Smooth muscle cell (in vitro differentiated cells): ENCODE measurements at regions not wholly inside any gene's neighbourhood (a gene's known extent, or its start where the extent isn't known, plus 50 kb on each side); places are given as distances from the start of the nearest gene placed in this dataset.

Source experiments
- DNase-seq: peaks from one replicate; lab custom pipeline; 2025; ENCODE audit not compliant: unreplicated experiment; lab: John Stamatoyannopoulos, UW
- H2AFZ ChIP-seq: fragments of 200-600 bp; sonication (generic); 2 replicates; pipeline ENCODE4 v1.6.0; 2016; ENCODE audit warnings: antibody characterized with exemption, low read depth, mild to moderate bottlenecking
- H3F3A ChIP-seq: fragments of 200-600 bp; sonication (generic); 2 replicates; pipeline ENCODE4 v1.6.0; 2017; ENCODE audit warnings: antibody characterized with exemption, low read depth
- H3K27ac ChIP-seq: fragments of 200-600 bp; sonication (generic); 2 replicates; pipeline ENCODE4 v1.5.1; 2016; ENCODE audit warnings: low read depth, mild to moderate bottlenecking
- H3K27me3 ChIP-seq: fragments of 200-600 bp; sonication (generic); 2 replicates; pipeline ENCODE4 v1.6.1; 2016; ENCODE audit warnings: low read depth, mild to moderate bottlenecking
- H3K36me3 ChIP-seq: fragments of 200-600 bp; sonication (generic); 2 replicates; pipeline ENCODE4 v1.5.1; 2016; ENCODE audit warnings: low read depth
- H3K4me1 ChIP-seq: fragments of 200-600 bp; sonication (generic); 2 replicates; pipeline ENCODE4 v1.5.1; 2016; ENCODE audit warnings: low read depth
- H3K4me2 ChIP-seq: fragments of 200-600 bp; sonication (generic); 2 replicates; pipeline ENCODE4 v1.6.0; 2016; ENCODE audit warnings: mild to moderate bottlenecking
- H3K4me3 ChIP-seq: fragments of 200-600 bp; sonication (generic); 2 replicates; pipeline ENCODE4 v1.5.1; 2016; ENCODE audit warnings: mild to moderate bottlenecking
- H3K79me2 ChIP-seq: fragments of 200-600 bp; sonication (generic); 2 replicates; pipeline ENCODE4 v1.6.0; 2016; ENCODE audit warnings: low read depth, mild to moderate bottlenecking
- H3K9ac ChIP-seq: fragments of 200-600 bp; sonication (generic); 2 replicates; pipeline ENCODE4 v1.6.0; 2016; ENCODE audit warnings: low read depth
- H3K9me3 ChIP-seq: fragments of 200-600 bp; sonication (generic); replicated peaks from 2 replicates; pipeline ENCODE4 v1.5.1; 2016; ENCODE audit warnings: low read depth
- H4K20me1 ChIP-seq: fragments of 200-600 bp; sonication (generic); 2 replicates; pipeline ENCODE4 v1.6.0; 2016; ENCODE audit warnings: low read depth
- CTCF ChIP-seq: fragments of 200-600 bp; sonication (generic); IDR thresholded peaks from 2 replicates; pipeline ENCODE4 v1.5.1; 2017; ENCODE audit warnings: borderline replicate concordance, mild to moderate bottlenecking, antibody characterized with exemption; ENCODE audit not compliant: insufficient read depth, poor library complexity, severe bottlenecking
- WGBS: methylation state at CpG from one replicate; pipeline ENCODE4 v1.1.7; 2016; ENCODE audit warnings: low lambda C conversion rate; 5-methylcytosine and 5-hydroxymethylcytosine counted together

- no peak overlapping the region for H3K9ac ChIP-seq
- no peak for DNase-seq
- no peaks in the 10 kb centered on the region for H3K27me3 ChIP-seq
- no peaks in the 10 kb centered on the region for H3K36me3 ChIP-seq
- no peak overlapping the region for H3K4me2 ChIP-seq
- TF ChIP-seq CTCF, result no peak
- no peak overlapping the region for H3K27ac ChIP-seq
- H3K4me1 ChIP-seq, result peaks cover 6% of the 10 kb centered on the region
- no peak overlapping the region for H3K4me3 ChIP-seq
- H2AFZ ChIP-seq, result no peak overlapping the region
- H3K9me3 ChIP-seq, result no peaks in the 10 kb centered on the region
- no peaks in the 10 kb centered on the region for H3K79me2 ChIP-seq
- 89% methylated on average over 2 of the region's 2 CpGs for WGBS
- no peaks in the 10 kb centered on the region for H3F3A ChIP-seq
- no peaks in the 10 kb centered on the region for H4K20me1 ChIP-seq
Measured at GRCh38 chr15:85906640-85907039, 111.9 kb upstream of the KLHL25 start.

DNA sequence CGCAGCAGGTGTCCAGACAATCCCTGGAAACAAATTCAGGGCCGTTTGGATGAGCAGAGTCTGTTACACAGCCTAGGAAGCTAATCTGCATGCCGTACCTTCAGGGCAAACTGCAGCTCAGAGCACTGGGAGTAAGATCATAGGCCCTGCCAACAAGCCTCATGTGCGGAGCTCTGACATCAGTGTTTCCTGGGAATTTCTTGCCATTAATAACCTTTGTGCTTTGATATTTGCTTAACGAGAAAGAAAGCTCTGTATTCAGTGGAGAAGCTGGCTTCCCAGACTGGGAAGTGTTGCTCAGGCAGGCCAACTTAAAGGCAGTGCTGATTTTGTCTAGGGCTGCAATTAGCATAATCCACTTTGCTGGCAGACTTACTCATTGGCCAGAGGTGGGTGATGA is 116.1 kb upstream of the KLHL25 start:
- DNase-seq, result no peak
- Histone ChIP-seq H3K27me3 (no peaks in the 10 kb centered on the region), H3K79me2 (no peaks in the 10 kb centered on the region), H2AFZ (no peak overlapping the region), H3F3A (no peaks in the 10 kb centered on the region), H3K27ac (no peak overlapping the region), H3K9me3 (no peaks in the 10 kb centered on the region), H3K4me1 (peaks cover 6% of the 10 kb centered on the region), H4K20me1 (no peaks in the 10 kb centered on the region), H3K36me3 (no peaks in the 10 kb centered on the region), H3K4me3 (no peak overlapping the region), H3K4me2 (no peak overlapping the region), H3K9ac (no peak overlapping the region)
- no peak for TF ChIP-seq CTCF
- 66% methylated on average over 5 of the region's 5 CpGs for WGBS

GRCh38 chr15:85913461-85913860 is 118.7 kb upstream of the KLHL25 start:
- DNase-seq, result no peak
- TF ChIP-seq CTCF, result no peak
- no peaks in the 10 kb centered on the region for H3K36me3 ChIP-seq
- H3F3A ChIP-seq, result no peaks in the 10 kb centered on the region
- WGBS, result 87% methylated on average over 2 of the region's 2 CpGs
- no peaks in the 10 kb centered on the region for H3K4me1 ChIP-seq
- no peak overlapping the region for H3K9ac ChIP-seq
- H2AFZ ChIP-seq, result no peak overlapping the region
- H3K9me3 ChIP-seq, result no peaks in the 10 kb centered on the region
- H3K27ac ChIP-seq, result no peak overlapping the region
- no peaks in the 10 kb centered on the region for H3K27me3 ChIP-seq
- H3K4me3 ChIP-seq, result no peak overlapping the region
- H3K79me2 ChIP-seq, result no peaks in the 10 kb centered on the region
- no peak overlapping the region for H3K4me2 ChIP-seq
- H4K20me1 ChIP-seq, result no peaks in the 10 kb centered on the region

GRCh38 chr15:85920956-85921355 is 126.2 kb upstream of the KLHL25 start:
- Histone ChIP-seq H2AFZ (no peak overlapping the region), H3K36me3 (no peaks in the 10 kb centered on the region), H3K79me2 (no peaks in the 10 kb centered on the region), H3K9me3 (no peaks in the 10 kb centered on the region), H3F3A (no peaks in the 10 kb centered on the region), H3K27me3 (no peaks in the 10 kb centered on the region), H3K9ac (no peak overlapping the region), H3K4me2 (no peak overlapping the region), H3K27ac (no peak overlapping the region), H3K4me1 (no peaks in the 10 kb centered on the region), H4K20me1 (no peaks in the 10 kb centered on the region), H3K4me3 (no peak overlapping the region)
- TF ChIP-seq CTCF, result no peak
- WGBS, result 41% methylated on average over 5 of the region's 5 CpGs
- DNase-seq, result no peak
